HG03354 (cell line): ENCODE measurements at regions not wholly inside any gene's neighbourhood (a gene's known extent, or its start where the extent isn't known, plus 50 kb on each side); places are given as distances from the start of the nearest gene placed in this dataset.
"Not testable (repeated sequence)": the region's sequence is repeated elsewhere in the genome, so short reads cannot be mapped to it uniquely, and the experiment has no call there.

Experiments
- ATAC-seq: cut with Tn5 transposase; IDR thresholded peaks from one replicate; pipeline ENCODE4 v1.9.1; 2021; ENCODE audit warnings: mild to moderate bottlenecking; ENCODE audit not compliant: unreplicated experiment, poor library complexity, severe bottlenecking

DNA sequence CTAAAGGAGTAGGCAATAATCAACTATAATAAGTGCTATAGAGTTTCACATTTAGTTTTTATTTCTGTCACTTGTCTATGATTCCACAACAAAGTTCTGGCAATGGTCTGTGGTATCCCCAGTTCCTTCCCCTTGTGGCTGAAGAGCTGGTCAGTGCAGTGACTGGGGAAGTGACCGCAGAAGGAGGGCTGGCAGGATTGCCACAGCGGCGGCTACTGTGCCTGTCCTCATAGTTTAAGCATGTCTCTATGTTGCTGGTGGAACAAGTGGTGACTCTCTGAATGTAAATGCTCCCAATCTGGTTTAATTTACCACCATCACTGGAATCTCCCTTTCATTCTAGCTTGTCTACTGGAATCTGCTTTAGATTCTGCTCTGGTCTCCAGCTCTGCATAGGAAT, 170.6 kb upstream of the GK2 start:
- ATAC-seq, result no peak

DNA sequence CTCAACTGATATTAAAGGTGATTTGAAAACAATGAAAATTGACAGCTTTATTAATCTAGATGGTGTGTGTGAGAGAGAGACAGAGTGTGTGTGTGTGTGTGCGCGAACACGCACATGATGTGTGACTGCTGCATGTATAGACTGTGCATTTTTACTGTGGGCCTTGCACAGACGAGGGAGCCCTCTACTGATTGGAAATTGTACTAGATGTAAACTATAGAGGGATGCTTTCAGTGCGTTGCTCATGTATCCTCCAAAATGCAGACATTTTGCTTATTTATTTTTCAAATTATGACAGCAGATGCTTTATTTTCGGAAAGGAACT, 168.4 kb upstream of the GK2 start:
- peak; percentile 78 for ATAC-seq

DNA sequence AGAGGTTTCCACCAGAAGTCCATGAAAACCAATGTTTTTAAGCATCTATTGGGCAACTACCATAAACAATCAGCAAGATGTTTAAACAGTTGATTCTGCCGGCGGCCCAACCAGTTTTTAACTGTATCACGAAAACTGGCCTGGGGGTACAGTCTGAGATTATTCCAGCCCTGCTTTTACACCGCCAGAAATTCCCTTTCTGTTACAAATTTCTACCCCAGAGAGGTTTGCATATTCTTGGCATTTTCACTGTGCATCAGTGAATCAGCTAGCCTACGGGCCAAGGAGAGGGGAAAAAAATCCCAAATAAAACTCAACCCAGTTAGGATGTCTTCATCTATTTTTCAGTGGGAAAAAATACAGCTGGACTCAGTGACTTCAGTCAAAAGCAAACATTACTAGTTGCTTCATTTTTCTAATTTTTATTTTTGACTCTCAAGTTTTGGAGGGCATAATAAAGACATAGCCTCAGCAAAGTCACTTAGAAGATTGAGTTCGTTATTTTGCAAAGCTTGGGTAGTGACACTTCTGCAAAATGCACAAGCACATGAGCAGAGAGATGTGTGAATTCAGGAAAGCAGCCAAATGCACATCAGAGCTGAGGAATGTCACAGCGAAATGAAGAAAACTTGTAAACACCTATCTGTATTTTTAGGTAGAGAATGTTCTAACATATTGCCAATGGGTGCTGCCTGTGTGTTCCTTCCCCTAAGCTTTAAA, 167.8 kb upstream of the GK2 start:
- ATAC-seq, result no peak

DNA sequence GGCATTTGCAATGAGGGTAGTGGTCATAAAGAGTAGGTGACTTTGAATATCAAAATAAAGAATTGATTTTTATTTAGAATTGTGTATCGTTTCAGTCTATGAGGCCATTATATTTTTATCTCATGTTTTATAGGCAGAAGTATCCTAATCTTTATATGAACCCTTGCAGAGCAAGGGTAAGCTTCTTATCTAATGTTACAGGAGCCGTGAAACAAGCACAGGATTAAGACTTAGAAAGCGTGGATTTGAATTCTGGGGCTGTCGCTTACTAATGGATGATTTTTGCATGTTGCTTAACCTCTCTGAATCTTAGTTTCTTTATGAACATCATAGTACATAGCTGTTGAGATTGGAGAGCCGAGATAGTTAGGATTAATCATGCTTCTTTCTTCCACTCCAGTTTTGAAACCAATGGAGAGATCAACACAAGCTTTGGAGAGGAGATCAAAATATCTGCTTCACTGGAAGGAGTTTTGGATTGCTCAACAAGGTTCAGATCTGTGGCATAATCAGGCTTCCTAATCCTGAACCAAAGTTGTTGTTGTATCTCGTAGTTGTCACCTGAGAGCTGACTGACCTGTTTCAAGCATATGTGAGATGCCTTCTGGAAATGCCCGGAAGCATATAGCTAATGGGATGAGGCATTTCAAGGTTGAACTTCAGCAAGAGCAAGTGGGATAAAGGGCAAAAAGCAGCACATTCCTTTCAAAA, 166.9 kb upstream of the GK2 start:
- ATAC-seq, result no peak

DNA sequence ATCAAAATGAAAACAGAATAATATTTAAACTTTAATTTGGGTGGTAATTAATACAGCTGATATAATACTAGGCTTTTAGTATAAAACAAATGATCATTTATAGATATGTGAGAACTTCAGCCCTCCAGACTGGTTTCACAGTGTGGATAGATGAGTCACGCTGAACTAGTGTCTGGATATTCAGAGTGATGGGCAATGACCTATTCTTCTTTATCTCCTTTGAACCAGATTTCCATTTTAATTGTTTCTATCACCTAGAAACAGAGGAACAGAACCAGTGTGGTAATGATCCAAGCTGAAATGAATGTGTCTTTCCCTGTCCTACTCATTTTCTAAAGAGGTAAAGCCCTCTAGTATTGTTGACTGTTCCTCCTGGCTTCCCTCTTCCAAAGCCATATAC, 155.2 kb upstream of the GK2 start:
- ATAC-seq, result no peak

DNA sequence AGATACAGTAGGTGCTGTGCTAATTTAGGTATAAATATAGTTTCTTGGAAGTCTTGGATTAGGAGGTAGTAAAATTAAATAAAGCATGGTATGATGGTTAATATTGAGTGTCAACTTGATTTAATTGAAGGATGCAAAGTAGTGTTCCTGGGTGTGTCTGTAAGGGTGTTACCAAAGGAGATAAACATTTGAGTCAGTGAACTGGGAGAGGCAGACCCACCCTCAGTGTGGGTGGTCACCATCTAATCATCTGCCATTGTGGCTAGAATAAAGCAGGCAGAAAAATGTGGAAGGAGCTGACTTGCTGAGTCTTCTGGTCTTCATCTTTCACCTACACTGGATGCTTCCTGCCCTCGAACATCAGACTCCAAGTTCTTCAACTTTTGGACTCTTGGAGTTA, 153.7 kb upstream of the GK2 start:
- no peak for ATAC-seq

DNA sequence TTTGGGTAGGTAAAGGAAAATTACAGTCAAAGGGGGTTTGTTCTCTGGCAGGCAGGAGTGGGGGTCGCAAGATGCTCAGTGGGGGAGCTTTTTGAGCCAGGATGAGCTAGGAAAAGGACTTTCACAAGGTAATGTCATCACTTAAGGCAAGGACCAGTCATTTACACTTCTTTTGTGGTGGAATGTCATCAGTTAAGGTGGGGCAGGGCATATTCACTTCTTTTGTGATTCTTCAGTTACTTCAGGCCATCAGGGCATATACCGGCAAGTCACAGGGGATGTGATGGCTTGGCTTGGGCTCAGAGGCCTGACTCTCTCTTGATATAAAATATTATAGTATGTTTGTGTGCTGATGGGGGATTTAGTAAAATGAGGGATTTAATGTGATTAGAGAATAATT, 151.4 kb upstream of the GK2 start:
- not testable (repeated sequence) for ATAC-seq

DNA sequence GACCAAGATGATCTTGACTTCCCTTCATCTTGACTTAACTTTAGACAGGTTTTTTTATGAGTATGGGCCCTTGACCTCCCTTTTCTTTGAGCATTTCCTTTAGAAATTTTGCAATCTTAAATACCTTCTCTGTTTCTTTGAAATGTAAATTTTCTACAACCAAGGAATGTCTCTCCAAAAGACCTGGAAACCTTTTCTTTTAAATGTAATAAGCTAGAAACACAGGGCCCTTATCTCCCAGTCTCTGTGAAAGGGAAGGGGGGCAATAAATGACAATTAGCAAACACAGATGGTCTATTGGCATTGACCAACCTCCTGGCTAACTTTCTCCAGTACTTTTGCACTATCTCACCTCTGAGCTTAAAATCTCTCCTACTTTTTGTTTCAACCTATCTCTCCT, 144.3 kb upstream of the GK2 start:
- ATAC-seq, result no peak

DNA sequence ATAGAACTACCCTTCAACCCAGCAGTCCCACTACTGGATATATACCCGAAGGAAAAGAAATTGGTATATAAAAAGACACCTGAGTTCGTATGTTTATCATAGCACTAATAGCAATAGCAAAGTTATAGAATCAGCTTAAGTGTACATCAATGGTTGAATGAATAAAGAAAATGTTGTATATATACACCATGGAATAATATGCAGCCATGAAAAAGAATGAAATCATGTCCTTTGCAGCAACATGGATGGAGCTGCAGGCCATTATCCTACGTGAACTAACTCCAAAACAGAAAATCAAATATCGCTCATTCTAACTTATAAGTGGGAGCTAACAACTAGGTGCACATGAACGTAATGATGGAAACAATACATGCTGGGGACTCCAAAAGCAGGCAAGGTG, 143.5 kb upstream of the GK2 start:
- ATAC-seq, result no peak

DNA sequence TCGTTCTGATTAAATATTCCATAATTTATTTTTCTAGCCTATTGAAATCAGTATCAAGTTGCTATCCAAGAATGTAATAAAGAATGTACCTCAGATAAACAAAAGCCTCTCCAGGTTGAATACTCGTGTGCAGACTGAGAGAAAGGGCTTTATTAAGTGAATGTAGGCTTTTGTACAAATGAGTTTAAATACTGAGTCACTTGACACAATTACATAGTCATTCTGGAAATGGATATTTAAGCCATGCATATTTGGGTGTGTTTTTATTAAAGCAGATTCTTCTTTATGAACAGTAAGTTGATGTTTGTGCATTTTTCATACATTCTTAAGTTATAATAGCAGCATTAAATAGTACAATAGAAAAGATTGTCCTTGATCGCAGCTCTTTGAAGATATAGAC, 139.8 kb upstream of the GK2 start:
- no peak for ATAC-seq

DNA sequence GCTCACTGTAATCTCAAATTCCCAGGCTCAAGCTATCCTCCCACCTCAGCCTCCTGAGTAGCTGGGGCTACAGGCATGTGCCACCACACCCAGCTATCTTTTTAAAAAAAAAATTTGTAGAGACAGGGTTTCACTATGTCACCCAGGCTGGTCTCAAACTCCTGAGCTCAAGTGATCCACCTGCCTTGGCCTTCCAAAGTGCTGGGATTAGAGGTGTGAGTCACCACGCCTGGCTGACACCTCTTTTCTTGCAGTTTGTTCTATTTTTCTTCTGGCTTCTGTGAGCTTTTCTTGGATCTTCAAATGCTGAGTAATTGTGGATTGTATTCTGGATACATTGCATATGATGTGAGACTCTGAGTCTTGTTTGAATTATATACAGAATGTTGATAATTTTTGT, 137.3 kb upstream of the GK2 start:
- ATAC-seq, result not testable (repeated sequence)

DNA sequence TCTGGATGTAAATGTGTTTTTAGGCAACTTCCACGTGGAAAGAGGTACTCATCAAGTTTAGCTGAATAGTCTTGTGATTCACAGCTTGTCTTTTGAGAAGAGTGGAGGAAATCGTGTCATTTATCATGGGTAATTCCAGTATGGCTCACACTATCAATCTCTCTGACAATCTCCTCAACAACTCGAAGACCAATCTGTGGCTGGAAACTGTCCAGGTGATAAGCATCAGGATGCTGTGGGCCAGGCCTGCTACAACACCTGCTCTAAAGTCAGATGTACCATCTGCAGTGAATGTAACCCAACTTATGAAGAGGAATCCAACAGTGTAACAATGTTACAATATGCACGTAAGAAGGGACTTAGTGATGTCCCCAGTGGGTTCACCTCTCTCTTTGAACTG, 132.1 kb upstream of the GK2 start:
- ATAC-seq, result no peak

DNA sequence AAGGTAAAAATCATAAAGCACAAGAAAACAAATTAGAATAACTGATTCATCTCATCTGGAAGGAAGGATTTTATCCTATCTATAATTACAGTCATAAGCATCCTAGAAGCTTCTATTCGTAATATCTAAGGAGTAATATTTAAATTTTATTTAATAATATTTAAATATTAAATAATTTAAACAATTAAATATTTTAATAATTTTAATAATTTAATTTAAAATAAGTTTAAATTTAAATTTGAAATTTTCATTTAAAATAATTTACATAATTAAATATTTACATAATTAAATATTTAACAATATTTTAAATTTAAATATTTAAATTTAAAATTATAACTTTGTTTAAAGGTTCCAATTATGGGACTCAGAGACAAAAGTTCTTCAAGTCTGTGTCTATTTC, 127.5 kb upstream of the GK2 start:
- no peak for ATAC-seq

DNA sequence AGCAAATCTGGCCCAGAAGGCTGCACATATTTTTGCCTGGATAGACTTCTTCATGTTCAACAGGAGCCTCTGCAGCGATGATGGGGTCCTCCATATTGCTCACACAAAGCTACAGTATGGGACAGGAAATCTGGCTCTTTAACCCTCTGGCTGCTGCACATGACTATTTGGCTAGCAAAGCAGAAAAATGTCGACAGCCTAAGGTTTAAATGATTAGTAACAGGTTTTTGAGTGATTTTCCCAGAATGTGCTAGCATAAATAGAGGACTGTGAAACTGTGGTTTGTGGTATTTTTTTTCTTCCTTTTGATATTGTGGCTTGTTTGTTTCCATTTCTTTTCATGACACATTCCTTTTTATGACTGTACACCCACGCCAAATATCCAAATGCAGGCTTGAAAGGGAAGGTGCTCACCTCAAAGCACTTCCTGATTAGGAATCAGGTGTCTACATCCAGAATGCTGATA, 120.2 kb upstream of the GK2 start:
- no peak for ATAC-seq

DNA sequence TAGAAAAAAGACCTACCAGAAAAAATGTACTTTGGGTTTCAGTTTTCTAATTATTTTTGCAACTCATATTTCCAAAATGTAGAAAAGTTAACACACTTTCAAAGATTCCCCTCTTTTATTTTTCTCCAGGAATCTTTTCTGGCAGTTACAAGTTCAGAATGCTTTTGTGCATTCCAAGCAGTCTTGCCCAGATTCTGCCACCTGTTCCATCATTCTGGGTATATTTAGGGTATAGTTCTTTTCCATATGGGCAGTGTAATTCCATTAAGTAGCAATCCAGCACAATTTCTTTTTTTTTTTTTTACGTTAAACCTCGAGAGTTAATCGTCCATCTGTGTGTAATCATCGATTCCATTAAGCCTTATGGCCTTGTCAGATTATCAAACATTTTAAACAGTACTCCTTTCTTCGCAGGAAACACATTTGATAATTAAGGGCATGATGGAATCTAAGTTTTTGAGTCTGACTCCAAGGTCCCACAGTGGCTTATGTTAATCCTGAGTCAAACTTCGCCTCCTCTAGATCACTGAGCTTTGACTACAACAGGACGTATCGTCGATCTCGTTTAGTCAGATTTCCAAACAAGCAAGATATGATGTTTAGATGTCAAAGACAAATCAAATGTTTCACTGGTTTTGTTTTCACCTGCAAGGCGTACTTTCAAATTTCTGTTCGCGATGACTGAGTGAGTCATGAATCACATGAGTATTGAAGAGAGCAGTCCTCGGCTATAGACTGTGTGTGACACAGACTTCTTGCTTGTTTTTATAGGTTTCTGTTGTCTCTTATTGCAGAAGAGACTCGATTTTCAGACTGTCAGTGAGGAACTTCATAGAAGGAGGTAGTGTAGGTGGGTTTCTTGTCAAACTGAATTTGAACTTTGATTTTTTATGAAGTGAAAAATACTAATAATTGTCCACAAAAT, 118.9 kb upstream of the GK2 start:
- ATAC-seq, result no peak

DNA sequence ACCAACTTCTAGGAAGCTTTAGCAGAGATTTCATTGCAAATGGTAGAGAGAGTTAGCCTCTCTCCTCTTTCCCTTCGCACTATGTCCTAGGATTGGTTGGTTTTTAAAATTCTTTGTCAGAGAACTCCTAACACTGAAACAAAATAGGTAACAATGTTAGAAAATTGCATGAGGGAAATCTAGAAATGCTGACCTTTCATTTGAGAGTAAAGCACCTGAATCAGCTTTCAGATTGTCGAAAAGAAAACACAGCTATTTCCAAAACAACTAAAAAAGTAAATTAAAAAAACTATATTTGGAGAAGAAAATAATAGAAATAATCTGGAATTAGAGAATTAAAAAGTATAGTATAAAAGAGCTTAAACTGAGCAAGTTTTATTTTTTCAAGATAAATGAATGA, 108.1 kb upstream of the GK2 start:
- ATAC-seq, result no peak

DNA sequence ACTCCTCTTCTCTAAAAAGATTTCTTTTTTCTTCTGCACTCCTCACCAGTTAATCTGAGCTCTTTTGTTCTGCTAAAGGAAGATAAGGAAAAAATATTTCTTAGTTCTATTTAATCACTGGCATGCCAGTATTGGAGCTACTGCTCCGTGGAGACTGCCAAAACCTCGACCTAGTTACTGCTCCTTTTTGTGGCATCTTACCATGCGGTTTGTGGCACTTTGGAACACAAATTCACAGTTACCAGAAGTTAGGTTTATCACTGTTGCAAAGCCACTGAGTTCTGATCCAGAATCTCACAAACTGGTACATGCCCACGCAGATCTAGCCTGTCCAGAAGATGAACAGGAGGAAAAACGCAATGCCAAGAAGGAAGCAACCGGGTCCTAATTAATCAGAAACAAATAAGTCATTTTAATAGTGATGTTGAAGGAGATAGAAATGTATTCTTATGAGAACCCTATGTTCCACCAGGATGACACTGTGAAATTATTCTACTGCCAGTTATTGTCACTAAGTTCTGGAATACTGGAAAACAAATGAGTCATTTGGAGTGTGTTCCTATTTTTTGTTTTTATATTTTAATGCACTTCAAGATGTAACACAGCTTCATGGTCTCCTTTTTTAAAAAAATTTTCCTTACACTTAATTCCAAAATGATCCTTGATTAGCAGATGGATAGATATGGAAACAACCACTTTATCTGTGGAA, 106.7 kb upstream of the GK2 start:
- no peak for ATAC-seq

DNA sequence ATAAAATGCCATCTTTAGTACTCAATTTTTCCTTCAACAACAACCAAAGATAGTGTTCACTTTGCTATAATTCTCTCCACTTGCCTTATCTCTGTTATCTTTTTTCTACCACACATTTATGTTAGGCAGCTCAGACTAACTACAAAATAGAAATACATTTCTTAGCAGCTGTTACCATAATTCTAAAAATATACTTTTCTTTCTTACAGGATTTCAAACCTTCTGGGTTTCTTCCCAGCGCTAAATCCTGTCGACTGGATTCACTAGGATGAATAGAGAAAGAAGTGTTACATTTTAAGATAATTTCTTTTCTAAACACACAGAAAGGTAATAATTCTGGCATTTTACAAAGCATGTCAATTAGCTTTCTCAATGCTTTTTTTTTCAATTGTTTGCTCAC, 105.5 kb upstream of the GK2 start:
- no peak for ATAC-seq

DNA sequence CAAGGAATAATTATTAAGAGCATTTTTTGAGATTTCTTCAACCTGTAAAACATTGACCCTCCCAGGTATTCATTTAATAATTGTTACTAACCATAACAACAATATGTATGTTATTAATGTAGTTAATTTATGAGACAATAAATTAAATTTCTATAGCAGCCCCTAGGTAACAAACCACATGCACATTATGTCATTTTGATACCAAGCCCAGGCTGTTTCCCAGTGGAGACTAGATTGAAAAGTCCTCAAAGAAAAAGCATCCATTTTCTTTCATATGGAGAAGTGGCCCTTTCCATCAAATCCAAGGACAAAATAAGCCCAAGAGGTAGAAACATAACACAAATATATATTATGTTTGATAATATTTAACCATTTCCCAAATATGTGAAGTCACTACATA, 104.3 kb upstream of the GK2 start:
- ATAC-seq, result no peak

DNA sequence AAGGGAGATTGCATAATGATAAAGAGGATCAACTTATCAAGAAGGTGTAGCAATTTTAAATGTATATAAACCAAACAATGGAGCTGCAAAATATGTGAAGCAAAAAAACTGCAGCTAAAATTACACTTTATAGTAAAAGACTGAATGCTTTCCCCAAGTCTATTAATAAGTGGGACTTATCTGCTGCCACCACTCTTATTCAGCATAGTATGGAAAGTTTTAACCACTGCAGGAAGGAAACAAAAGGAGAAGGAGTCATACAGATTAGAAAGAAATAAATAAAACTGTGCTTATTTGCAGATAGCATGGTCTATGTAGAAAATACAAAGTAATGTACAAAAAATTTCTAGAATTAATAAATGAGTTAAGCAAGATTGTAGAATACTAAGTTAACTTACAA, 94.1 kb upstream of the GK2 start:
- no peak for ATAC-seq
